ENCODE measurements at regions not wholly inside any gene's neighbourhood (a gene's known extent, or its start where the extent isn't known, plus 50 kb on each side); places are given as distances from the start of the nearest gene placed in this dataset.

- DNase-seq = no peak
Measured at GRCh38 chr3:59578129-59578528, 528.3 kb upstream of the CFAP20DC start.

GRCh38 chr3:59576606-59577005 lies 526.8 kb upstream of the CFAP20DC start:
- no peak for DNase-seq

- DNase-seq = peak; percentile 72
Measured at GRCh38 chr3:59575113-59576001, 525.5 kb upstream of the CFAP20DC start.

- DNase-seq = no peak
Measured at GRCh38 chr3:59573911-59574310, 524.1 kb upstream of the CFAP20DC start.

DNA sequence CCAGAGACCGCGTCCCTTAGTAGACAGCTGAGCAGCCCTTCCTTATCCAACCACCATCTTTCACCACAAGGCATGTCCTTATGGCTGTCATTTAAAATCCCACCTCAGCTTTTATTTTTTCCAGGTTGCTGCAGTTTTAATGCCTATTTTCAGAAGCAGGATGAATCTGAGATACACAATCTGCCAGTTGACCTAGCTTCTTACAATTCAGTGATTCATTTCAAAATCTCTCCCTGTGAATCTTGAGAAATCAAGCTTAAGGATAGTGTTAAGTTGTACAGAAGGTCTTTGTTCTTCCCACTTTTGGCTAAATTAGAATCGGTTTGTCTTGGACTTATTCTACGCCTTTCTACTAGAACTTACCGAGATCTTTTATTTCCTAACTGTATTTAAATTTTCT lies 522.3 kb upstream of the CFAP20DC start:
- DNase-seq = no peak

GRCh38 chr3:59570806-59571205 lies 521.0 kb upstream of the CFAP20DC start:
- DNase-seq = no peak

DNA sequence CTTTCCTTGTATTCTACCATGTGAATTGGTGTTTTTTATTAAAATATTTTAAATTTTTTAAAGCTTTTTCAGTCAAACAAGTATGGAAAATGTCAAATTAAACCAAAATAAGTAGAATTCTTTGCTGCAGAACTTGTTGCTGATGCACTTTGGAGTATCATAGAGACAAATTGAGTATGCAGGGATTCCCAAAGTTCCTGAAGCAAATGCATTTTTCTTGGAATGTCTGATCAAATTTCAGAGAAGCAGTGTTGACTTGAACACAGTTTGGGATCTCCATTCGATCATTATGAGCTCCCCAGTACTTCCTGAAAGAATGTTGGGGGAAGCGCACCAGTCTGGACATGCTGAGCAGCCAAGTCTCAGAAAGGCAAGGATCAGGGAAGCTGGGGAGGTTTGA lies 517.8 kb upstream of the CFAP20DC start:
- DNase-seq = no peak

DNA sequence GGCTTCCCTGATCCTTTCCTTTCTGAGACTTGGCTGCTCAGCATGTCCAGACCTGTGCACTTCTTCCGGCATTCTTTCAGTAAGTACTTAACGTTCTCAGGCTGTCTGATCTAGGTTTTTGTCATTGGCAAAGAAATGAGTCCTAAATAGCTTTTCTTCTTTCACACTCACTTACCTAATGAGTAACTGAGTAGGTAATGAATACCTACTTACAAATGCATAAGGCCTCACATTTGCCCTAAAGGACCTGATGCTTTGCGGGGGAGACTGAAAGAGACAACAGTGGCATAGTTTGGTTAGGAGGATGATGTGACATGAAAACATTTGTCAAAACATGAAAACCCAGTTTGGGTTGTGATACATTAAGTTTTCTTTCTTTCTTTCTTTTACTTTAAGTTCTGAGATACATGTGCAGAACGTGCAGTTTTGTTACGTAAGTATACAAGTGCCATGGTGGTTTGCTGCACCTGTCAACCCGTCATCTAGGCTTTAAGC lies 516.7 kb upstream of the CFAP20DC start:
- DNase-seq = no peak

- DNase-seq = no peak
Measured at GRCh38 chr3:59565125-59565524, 515.3 kb upstream of the CFAP20DC start.

- no peak for DNase-seq
Measured at GRCh38 chr3:59563966-59564365, 514.1 kb upstream of the CFAP20DC start.

DNA sequence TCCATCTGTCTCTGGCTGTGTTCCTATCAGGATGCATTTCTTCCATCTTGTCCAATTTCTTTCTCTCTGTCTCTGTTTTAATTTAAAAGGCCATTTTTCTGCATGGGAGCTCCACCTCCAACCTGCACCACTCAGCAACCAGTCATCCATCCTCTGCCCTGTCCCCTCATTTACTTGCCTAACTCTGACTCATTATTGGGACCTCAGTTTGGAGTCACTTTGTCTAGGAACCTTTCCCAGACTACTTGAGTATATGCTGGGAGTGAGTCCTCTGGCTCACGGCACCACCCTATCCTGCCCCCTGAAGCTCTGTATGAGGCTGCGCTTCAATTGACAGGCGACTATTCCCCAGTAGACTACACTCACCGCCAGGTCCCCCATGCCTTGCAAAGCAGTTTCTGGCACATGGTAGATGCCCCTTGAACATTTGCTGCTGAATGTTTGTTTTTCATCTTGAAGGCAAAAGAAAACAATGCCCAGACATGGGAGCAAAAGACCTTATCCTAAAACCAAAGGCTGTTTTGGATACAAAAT lies 513.3 kb upstream of the CFAP20DC start:
- no peak for DNase-seq

GRCh38 chr3:59559721-59560435 lies 510.1 kb upstream of the CFAP20DC start:
- DNase-seq = peak; percentile 13

GRCh38 chr3:59558906-59559720 lies 509.3 kb upstream of the CFAP20DC start:
- DNase-seq = no peak

DNA sequence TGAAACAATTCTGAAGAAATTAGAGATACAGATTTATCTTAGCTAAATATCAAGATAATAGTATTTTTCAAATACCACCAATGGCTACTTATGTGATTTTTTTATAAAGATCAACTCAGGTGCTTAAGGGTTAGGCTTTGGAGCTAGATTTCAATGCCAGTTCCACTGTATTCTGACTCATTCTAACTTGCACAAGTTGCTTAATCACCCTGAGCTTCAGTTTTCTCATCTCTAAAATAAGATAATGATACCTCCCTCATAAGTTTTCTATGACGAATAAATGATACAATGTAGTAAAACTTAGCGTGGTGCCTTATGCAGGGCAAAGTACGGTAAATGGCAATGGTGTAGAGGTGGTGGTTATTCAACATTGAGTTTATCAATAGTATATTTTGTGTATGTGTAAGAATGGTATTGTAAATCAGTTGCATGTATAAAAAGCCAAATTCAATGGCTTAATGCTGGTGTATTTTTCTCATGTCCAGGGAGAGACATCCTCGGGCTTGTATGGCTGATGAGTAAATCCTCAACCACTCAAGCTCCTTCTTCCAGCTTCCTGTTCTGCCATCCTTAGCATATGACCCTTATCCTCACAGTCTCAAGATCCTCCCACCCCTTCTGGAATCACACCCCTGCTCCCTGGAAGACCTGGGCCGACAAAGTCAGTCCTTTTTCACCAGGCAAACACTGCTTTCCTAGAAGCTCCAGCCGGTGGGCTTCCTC lies 505.9 kb upstream of the CFAP20DC start:
- no peak for DNase-seq

DNA sequence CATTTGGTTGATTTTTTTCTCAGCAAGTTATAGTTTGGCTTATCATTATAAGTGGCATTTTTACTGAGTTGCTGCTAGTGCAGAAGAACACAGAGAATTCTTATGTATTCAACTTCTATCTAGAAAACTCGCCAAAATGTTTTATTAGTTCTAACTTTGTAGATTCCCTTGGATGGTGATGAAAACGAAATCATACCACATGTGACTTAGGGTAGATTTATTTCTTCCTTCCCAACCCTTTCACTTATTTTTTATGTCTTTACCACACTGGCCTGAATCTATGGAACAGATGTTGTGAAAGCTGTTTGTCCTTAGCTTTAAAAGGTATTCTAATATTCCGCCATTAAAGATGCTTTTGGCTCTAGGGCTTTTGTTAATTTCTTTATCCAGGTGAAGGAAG lies 503.3 kb upstream of the CFAP20DC start:
- DNase-seq = no peak

DNA sequence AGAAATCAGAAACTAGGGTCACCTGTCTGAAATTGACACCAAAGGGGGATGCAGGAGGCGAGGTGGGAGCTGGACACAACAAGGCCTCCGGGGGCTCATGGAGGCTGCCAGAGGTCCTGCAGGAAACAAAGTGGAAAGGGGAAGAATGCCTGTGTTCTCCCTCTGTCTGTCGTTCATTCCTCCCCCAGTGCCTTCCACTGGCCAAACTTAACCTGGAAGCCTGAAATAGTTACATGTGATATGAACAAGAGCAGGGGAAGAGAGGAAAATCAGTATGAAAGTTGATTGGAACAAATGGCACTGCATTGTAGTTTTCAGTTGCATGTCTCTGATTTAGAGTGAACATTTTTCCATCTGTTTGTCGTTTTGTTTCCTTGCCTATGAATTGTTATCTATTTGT lies 502.0 kb upstream of the CFAP20DC start:
- no peak for DNase-seq

GRCh38 chr3:59549962-59550361 lies 500.1 kb upstream of the CFAP20DC start:
- no peak for DNase-seq

DNA sequence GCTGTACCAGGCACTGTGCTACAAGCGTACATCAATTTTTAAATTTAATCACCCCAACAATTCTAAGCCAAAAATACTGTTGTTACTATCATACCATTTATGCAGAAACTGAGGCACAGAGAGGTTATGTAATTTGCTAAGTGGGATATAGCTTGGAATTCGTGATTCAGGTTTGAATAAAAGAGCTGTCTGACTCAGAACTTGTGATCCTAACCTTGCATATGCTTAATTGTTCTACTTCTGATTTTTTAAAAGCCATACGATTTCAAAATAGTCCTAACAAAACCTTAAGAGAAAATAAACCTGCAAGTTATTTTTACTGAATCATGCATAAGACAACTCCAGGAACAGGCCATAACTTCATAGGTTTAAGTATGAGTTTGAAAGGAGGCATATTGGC lies 498.0 kb upstream of the CFAP20DC start:
- DNase-seq = no peak

DNA sequence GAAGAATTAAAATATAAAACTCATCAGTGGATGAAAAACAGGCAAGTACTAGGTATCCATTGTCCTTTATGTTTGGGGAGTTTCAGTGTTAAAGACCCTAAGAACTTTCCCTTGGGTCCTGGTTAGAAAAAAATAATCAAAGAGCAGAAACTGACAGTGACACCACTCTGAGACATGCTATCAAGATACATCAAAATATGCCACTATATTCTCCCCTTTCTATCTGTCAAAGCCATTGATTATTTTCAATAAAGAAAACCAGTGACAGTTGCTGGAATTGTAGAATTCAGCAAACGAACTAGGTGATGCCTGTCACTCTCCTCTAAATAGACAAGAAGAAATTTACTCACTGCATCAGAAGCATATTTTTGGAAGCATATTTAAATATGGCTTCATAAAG lies 496.7 kb upstream of the CFAP20DC start:
- no peak for DNase-seq

GRCh38 chr3:59545374-59545773 lies 495.5 kb upstream of the CFAP20DC start:
- DNase-seq = no peak

DNA sequence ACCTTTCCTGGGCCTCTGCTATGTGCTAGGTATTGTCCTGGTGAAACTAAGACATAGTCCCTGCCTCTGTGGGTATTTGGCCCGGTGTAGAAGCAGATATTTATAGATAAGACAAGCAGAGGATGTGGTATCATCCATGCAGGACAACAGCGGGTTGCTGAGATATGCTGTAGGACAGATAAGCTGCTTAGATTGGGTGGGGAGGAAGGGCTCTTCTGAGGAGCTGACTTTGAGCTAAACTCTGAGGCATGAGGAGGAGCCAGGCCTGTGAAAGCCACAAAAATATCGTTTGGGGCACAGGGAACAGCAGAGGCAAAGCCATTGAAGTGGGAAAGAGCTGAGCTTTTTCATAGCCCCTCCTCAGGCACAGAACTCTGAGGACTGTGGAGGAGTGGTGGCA lies 492.5 kb upstream of the CFAP20DC start:
- DNase-seq = no peak

- no peak for DNase-seq
Measured at GRCh38 chr3:59540696-59541095, 490.9 kb upstream of the CFAP20DC start.
